Stimulated activated CD4-positive, alpha-beta T cell treated with anti-CD3 and anti-CD28 coated beads, Interleukin-4, amount 100 ng/mL, for 1 hour (primary cell): ENCODE measurements at regions not wholly inside any gene's neighbourhood (a gene's known extent, or its start where the extent isn't known, plus 50 kb on each side); places are given as distances from the start of the nearest gene placed in this dataset.
"Not testable (repeated sequence)": the region's sequence is repeated elsewhere in the genome, so short reads cannot be mapped to it uniquely, and the experiment has no call there.

ENCODE experiments used
- DNase-seq: peaks from one replicate; pipeline ENCODE4 v3.0.0-alpha.2; 2020

DNA sequence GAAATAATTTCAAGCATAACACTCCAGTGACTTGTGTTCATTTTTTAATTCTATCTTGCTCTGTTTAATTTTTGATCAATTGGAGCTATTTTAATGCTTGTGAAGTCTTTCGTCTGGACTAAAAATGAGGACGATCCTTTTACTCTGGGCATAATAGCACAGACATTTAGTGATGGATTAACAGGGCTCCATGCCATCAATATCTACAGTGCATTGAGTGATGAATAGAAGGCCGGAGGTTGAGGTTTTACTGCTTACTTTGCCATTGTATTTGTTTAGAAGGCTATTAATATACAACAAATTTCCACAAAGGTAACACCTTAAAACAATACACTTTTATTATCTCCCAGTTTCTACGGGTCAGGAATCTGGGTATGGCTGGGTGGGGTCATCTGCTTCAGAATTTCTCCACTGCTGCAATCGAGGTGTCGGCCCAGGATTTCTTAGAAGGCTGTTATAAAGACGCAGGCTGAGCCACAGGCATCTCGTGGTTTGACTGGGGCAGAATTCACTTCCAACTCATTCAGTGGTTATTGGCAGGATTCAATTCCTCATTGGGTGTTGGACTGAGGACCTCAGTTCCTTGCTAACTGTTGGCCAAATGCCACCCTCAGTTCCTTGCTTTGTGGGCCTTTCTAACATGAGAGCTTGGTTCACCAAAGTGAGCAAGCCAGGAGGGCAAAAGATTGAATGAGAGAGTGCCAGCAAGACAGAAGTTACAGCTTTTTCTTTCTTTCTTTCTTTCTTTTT is 265.4 kb upstream of the VLDLR start:
- no peak for DNase-seq

DNA sequence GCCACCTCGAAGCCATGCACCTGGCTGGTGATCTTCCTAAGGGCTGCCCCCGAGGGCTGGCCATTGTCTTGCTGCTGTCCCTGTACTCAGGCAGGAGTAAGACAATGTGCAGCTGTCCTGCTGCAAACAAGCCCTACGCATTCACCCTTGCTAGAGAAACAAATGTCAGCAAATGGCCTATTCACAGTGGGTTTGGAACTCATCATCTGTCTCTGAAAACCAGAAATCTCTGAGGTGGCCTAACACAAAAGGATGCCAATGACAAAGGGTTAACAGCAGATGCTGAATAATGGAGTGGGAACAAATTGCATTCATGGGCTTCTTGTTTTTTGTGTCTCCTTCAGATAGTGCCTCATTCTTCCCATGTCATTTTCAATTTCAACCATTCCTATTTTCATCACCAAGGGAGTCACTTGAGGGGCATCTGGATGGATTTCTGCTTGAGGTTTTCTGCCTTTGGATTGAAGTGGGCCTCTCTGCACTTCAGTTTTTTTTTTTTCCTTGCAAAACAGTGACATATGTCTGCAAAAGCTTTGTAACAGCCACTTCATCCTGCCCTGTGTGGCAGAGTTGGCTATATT is 261.6 kb upstream of the VLDLR start:
- DNase-seq = no peak

- no peak for DNase-seq
These were observed 259.4 kb upstream of the VLDLR start for GRCh38 chr9:2362150-2362549.

DNA sequence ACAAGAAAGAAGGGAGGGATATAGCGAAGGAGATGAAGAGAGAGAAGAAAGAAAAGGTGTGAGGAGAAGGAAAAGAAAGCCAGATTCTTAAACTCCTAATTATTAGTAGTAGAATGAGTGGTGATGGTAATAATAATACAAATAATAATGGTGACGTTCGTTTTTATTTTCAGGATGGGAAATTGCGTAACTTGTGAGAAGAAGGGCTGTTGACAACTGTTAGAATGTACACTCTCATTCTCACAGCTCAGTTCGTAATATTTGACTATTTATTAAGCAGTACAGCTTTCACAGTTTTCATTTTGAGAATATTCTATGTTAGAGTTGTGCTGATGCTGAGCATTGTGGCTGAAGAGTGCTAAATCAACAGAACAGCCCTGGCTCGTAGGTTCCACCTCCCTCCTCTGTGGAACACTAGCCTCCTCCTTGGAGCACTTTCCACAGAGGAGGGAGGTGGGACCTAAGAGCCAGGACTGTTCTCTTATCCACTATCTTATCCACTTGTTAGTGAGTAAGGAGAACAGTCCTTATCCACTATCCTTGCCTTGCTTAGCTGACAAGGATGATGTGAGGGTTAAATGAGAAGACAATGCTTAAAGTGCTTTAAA is 258.3 kb upstream of the VLDLR start:
- no peak for DNase-seq

- no peak for DNase-seq
These were observed 257.8 kb upstream of the VLDLR start for GRCh38 chr9:2363781-2364180.

DNA sequence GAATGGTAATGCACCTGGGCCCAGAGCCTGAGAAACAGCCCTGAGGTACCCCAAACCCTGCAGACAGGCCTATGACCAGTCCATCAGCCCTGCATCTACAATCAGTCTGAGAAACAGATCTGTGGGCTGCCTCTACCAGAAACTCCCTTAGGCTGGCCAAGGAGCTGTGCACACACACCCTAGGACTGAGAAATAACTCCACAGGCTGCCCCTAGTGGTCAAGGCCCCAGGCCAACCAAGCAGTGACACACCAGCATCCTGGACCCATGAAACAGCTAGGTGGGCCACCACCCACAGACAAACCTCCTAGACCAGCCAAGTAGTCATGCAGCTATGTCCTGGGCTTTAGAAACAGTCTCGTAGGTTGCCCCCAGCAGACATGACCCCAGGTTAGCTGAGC is 253.6 kb upstream of the VLDLR start:
- DNase-seq = no peak

GRCh38 chr9:2373648-2374047 is 247.9 kb upstream of the VLDLR start:
- DNase-seq = no peak

DNA sequence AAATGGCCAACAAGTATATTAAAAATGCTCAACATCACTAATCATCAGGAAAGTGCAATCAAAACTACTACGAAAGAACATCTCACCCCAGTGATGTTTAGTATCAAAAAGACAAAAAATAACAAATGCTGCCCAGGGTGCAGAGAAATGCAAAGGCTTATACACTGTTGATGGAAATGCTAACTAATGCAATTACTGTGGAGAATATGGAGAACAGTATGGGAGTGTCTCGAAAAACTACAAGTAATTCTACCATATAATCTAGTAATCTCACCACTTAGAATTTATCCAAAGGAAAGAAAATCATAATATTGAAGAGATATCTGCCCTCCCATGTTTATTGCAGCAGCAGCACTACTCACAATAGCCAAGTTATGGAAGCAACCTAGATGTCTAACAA is 246.5 kb upstream of the VLDLR start:
- DNase-seq = no peak

DNA sequence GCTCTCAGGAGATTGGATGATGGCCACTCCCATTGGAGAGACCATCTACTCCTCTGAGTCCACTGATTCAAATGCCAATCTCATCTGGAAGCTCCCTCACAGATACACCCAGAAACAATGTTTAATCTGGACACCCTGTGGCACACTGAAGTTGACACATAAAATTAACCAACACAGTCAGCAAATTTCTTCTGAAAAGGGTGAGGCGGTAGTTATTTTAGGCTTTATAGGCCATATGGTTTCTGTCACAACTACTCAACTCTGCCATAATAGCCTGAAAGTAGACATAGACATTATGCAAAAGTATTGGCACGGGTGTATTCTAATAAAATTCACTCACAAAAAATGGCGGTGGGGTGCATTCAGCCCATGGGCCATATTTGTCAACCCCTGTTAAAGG is 244.5 kb upstream of the VLDLR start:
- no peak for DNase-seq

GRCh38 chr9:2377834-2378233 is 243.8 kb upstream of the VLDLR start:
- no peak for DNase-seq

GRCh38 chr9:2378266-2378665 is 243.3 kb upstream of the VLDLR start:
- no peak for DNase-seq

- no peak for DNase-seq
These were observed 242.8 kb upstream of the VLDLR start for GRCh38 chr9:2378816-2379215.

DNA sequence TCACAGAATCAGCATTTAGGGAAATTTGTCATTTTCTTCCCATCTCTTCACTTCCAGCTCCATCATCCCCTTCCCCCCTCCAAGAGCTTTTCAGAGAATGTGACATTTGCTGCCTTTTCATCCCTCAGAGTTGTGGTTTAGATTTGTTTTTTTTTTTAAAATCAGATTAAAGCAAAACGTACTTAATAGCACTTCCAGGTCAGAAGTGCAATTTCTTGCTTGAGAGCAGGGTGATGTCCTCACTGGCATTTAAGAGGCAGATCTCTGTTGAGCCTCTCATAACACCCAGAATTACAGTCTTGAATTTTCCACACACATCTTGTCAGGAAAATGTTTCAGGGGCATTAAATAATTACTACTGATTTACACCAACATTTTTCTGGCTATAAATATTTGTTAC is 236.8 kb upstream of the VLDLR start:
- DNase-seq = no peak

GRCh38 chr9:2385746-2386145 is 235.8 kb upstream of the VLDLR start:
- DNase-seq = no peak

GRCh38 chr9:2386566-2386965 is 235.0 kb upstream of the VLDLR start:
- DNase-seq = no peak

DNA sequence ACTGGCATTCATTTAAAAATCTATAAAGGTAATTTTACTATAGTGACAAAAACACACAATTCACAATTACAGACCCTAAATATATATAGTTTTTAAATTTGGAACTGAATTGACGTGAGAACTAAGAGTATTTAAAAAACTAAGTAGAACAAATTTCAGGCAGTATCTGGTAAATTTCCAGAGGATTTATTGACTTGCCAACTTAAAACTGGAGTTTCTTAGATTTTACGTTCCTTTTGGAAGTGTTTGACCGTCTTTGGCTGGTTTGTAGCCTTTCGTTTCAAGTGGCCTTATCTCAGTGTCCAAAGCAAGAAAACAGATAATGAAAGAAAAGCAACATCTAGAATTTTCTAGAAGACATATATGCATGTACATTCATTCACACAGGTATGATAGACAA is 234.4 kb upstream of the VLDLR start:
- no peak for DNase-seq

DNA sequence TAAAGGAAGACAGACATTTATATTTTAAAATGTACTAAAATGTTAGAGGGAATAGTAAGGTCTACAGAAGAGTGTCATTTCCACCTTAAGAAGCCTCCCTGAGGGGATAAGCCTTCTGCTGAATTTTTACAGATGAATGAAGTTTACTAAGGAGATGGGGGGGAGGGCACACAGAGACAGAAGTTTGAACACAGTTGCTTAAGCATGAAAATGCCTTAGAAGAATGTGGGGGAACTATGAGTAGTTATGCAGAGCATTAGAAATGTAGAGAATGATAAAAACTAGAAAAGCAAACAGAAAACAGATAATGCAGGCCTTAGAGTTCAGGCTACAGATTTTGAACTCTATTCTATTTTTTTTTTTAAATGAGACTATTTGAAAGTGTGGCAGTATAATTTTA is 232.2 kb upstream of the VLDLR start:
- no peak for DNase-seq

DNA sequence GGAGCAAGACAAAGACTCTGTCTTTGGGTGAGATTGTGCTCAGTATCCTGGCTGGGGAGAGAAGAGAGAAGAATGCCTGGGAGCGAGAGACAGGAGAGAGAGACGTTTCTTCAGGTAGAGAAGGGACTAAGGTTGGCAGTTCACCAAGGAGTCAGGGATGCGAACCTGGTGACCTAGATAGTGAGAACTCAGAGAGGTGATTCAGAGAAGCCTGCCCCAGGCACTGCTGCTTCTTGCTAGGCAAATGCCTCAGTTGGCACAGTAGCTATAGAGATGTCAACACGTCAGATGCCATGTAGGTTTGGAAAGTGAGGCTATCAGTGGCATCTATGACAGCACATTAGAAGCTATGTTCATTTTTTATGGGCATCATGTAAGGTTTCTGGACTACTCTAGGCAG is 231.6 kb upstream of the VLDLR start:
- DNase-seq = no peak

DNA sequence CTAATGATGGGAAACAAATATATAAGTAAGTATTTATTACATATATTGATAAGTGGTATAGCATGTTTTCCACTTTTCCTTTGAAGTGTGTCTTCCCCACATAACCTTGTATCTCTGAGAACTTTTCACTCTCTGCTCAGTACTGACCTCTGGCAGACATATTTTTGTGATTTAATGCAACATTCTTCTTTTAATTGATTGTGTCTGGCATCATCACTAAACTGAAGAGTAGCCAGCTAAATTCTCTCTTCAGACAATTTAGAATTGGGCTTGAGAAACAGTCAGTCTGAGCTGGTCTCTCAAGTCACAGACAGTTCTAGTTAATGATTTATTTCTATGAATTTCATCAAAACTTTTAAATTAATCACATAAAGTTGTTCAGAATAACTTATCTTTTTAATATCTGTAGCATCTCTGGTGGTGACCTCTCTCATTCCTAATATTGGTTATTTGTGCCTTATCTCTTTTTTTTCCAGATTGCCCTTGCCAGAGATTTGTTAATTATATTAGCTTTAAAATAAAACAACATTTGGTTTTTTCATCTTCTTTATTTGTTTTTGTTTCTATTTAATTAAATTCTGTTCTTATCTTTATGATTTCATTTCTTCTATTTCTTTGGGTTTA is 230.0 kb upstream of the VLDLR start:
- not testable (repeated sequence) for DNase-seq

- not testable (repeated sequence) for DNase-seq
These were observed 227.4 kb upstream of the VLDLR start for GRCh38 chr9:2394087-2394741.

GRCh38 chr9:2395814-2396612 is 225.6 kb upstream of the VLDLR start:
- no peak for DNase-seq

DNA sequence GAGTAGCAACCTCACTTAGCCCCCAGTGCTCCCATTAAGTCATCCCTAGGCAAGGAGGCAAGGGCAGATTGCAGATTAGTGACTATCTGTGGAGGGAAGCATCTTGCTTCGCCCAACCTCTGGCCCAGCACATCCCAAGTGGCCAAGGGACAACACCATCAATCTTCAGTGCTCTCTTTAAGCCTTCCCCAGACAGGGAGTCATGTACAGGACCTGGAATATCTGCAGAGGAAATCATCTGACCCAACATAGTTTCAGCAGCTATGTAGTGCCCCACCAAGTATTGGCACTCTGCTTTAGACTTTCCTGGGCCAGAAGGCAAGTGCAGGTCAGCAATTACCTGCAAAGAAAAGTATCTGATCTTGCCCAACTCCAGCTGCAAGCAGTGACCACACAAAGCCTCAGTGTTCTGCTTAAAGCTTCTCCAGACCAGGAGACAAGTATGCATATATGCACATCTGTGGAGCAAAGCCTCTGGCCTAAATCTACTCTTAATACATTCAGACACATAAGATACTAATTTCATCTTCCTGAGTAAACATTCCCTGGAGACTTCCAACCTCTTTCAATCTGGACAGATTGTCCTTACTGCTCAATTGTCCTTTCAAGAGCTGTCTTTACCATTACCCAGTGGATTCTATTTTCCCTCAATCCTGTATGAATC is 224.8 kb upstream of the VLDLR start:
- DNase-seq = no peak
